Right cardiac atrium (tissue), 5 donors: ENCODE measurements at regions not wholly inside any gene's neighbourhood (a gene's known extent, or its start where the extent isn't known, plus 50 kb on each side); places are given as distances from the start of the nearest gene placed in this dataset.
"Not testable (repeated sequence)": the region's sequence is repeated elsewhere in the genome, so short reads cannot be mapped to it uniquely, and the experiment has no call there.

Experiments used
- ATAC-seq, 2 donors: fragments of 200-7000 bp; cut with Tn5 transposase; one replicate each; pipeline versions ENCODE4 v1.8.0 to v1.9.1; 2020; ENCODE audit warnings: moderate library complexity in 2 of 2, mild to moderate bottlenecking in 1 of 2
- DNase-seq, 3 donors: peaks; one replicate each; pipeline ENCODE4 v3.0.0-alpha.2; 2020
- H3K27ac ChIP-seq: one replicate; pipeline ENCODE4 v1.5.1; 2013; ENCODE audit warnings: mild to moderate bottlenecking, low read length, control low read depth, moderate library complexity
- H3K27me3 ChIP-seq: one replicate; pipeline ENCODE4 v1.6.1; 2013; ENCODE audit not compliant: control insufficient read depth, insufficient read depth
- H3K4me1 ChIP-seq: one replicate; pipeline ENCODE4 v1.6.1; 2013; ENCODE audit warnings: low read length; ENCODE audit not compliant: control insufficient read depth, insufficient read depth
- H3K4me3 ChIP-seq: one replicate; pipeline ENCODE4 v1.5.1; 2013; ENCODE audit warnings: low read length, control low read depth
- H3K9me3 ChIP-seq: one replicate; pipeline ENCODE4 v1.6.1; 2013; ENCODE audit warnings: low read length; ENCODE audit not compliant: control insufficient read depth
- WGBS: extraction: QIAGEN DNeasy Blood & Tissue Kit; methylation state at CpG from one replicate; pipeline ENCODE4 v1.1.7; 2013; 5-methylcytosine and 5-hydroxymethylcytosine counted together
- intact Hi-C, 4 donors: fragments of 100-400 bp; cut with DNase I; formaldehyde crosslinking; loops; one replicate each; pipeline versions ENCODE4 v1.11.0 to v1.14.0; 2022 to 2023
- donor health status: healthy with polysubstance abuse.
- donor health status: DM: no; HTN: yes; CAD: no.
- donor health status: DM: no; HTN: no; CAD: no.
- donor health status: DM: no; HTN: yes; CAD: no; lungs with severe emphysema.
- donor health status: DM: yes; HTN: yes; CAD: no.

GRCh38 chrY:25973746-25974145 lies 351.8 kb downstream of the CDY1 start:
- H3K27ac ChIP-seq, ATAC-seq, H3K4me3 ChIP-seq, intact Hi-C loops, DNase-seq, H3K27me3 ChIP-seq, H3K4me1 ChIP-seq, H3K9me3 ChIP-seq: not testable (repeated sequence)
- no CpG with 5 or more reads among the region's 2 CpGs for WGBS

- ATAC-seq, result not testable (repeated sequence)
Observed at GRCh38 chrY:25987720-25988119, 365.8 kb downstream of the CDY1 start.

DNA sequence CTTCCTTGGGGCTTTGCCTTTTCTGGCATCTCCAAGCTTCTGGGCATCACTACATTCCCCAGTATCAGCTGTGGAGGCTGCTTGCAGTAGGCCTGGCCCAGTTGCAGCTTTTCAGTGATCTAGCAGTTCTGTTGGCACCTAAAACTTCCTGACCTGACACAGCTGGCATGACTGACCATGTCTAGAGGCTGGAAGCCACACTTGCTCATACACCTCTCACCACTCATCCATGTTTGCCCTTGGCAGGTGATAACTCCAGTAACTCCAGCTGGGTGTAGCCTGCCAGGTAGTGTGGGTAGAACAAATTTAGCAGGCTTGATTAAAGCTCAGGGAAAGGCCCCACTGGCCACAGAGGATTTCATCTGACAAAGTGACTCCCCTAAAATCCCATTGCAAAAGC lies 377.9 kb downstream of the CDY1 start:
- H3K4me3 ChIP-seq, DNase-seq, H3K27ac ChIP-seq, H3K27me3 ChIP-seq, H3K9me3 ChIP-seq, H3K4me1 ChIP-seq, intact Hi-C loops: not testable (repeated sequence)
- ATAC-seq, result peak in 1 of 2 donors; percentile 66

More at GRCh38 chrY:25987720-25988119, 365.8 kb downstream of the CDY1 start:
- intact Hi-C loops, H3K4me3 ChIP-seq, H3K27me3 ChIP-seq, H3K9me3 ChIP-seq, H3K27ac ChIP-seq, DNase-seq, H3K4me1 ChIP-seq: not testable (repeated sequence)
- WGBS, result no CpG with 5 or more reads among the region's 11 CpGs

DNA sequence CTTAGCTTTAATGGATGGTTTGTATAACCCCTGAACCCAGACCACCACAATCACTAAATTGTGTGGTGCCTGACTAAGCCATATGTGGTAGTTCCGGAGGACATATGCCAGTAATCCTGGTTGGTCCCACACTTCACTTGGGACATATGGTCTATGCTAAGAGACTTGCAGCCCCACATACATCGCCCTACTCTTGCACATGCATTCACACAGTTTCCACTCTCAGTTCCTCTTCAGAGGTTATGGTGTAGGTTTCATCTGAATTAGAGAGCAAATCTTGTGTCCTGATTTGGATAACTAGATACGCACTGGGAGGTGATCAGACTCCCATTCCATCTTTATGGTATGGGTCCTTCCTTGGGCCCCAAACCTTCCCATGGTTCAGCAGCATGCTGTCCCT lies 425.4 kb downstream of the CDY1 start:
- H3K4me3 ChIP-seq, H3K9me3 ChIP-seq, DNase-seq, intact Hi-C loops, H3K27me3 ChIP-seq, H3K27ac ChIP-seq, H3K4me1 ChIP-seq, ATAC-seq: not testable (repeated sequence)
- WGBS, result no CpG with 5 or more reads among the region's 3 CpGs

- H3K9me3 ChIP-seq, H3K27me3 ChIP-seq, DNase-seq, intact Hi-C loops, H3K4me3 ChIP-seq, H3K4me1 ChIP-seq, H3K27ac ChIP-seq, ATAC-seq: not testable (repeated sequence)
- no CpG with 5 or more reads among the region's 2 CpGs for WGBS
Observed at GRCh38 chrY:26057949-26058348, 436.0 kb downstream of the CDY1 start.

DNA sequence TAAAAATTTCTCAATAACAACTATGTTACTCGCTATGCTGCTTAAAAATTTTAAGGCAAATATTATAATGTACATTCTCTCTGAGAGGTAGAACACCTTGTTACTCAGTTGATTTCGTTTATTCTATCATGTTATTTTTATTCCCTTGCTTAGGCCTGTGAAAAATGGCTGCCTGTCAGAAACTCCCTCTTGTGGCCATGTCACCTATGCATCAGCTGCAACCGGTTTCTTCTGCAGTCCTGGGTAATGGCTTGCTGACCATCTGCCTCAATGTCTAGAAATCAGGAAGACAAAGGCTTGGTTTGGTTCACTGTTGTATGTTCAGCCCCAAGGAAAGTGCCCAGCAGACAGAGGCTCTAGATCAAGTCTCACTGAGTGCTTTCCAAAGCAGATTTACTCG lies 437.3 kb downstream of the CDY1 start:
- DNase-seq, H3K27ac ChIP-seq, H3K9me3 ChIP-seq, H3K27me3 ChIP-seq, intact Hi-C loops, H3K4me1 ChIP-seq, ATAC-seq, H3K4me3 ChIP-seq: not testable (repeated sequence)
- whole genome bisulfite sequencing, result no CpG with 5 or more reads among the region's 4 CpGs

GRCh38 chrY:26073167-26073566 lies 451.2 kb downstream of the CDY1 start:
- H3K4me1 ChIP-seq, H3K4me3 ChIP-seq, H3K9me3 ChIP-seq, intact Hi-C loops, H3K27ac ChIP-seq, H3K27me3 ChIP-seq, DNase-seq, ATAC-seq: not testable (repeated sequence)
- WGBS, result no CpG with 5 or more reads among the region's 2 CpGs

- H3K4me1 ChIP-seq, H3K4me3 ChIP-seq, ATAC-seq, intact Hi-C loops, DNase-seq, H3K27me3 ChIP-seq, H3K9me3 ChIP-seq, H3K27ac ChIP-seq: not testable (repeated sequence)
- WGBS, result no CpG with 5 or more reads among the region's 1 CpG
Observed at GRCh38 chrY:26079433-26079832, 457.5 kb downstream of the CDY1 start.

DNA sequence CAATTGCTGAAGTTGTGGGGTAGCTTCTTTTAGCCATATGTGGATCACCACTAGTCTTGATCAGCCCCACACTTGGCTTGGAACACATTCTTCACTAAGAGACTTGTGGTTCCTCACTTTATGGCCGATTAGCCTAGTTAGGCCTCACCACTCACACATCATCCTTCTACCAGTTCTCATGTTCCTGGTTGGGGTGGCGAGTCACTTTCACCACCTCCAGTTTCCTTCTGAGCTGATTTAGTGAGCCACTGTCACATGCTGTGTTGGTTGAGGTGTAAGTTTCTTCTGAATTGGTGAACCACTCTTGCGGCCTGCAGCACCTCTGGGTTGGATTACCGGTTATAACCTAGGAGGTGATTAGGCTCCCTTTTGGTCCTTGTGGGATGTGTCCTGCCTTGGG lies 459.3 kb downstream of the CDY1 start:
- ATAC-seq, intact Hi-C loops, DNase-seq, H3K27me3 ChIP-seq, H3K4me3 ChIP-seq, H3K4me1 ChIP-seq, H3K9me3 ChIP-seq, H3K27ac ChIP-seq: not testable (repeated sequence)
- WGBS, result no CpG with 5 or more reads among the region's 4 CpGs

GRCh38 chrY:26087153-26087552 lies 465.2 kb downstream of the CDY1 start:
- intact Hi-C loops, ATAC-seq, H3K4me3 ChIP-seq, H3K9me3 ChIP-seq, H3K27me3 ChIP-seq, DNase-seq, H3K4me1 ChIP-seq, H3K27ac ChIP-seq: not testable (repeated sequence)
